ENCODE measurements at regions not wholly inside any gene's neighbourhood (a gene's known extent, or its start where the extent isn't known, plus 50 kb on each side); places are given as distances from the start of the nearest gene placed in this dataset.

DNA sequence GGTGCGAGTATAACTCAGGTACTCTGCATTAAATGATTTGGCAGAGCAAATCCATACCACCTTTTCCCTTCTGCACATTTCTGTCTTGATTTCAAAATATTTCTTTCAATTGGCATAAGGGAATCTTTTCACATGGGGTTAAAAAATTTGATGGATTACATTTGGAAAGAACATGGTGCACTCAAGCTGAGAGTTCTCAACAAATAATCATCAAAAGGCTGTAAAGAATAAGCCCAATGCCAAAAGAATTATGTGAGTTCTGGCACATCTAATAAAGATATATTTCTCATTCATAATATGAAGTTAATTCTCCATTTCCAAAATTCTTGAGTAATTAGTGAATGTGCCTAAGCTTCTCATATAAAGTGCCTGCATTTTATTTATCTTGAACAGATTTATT is 223.1 kb downstream of the GPR37 start:
- Mint-ChIP-seq H3K9me3 (ENCODE audit: unreplicated experiment) (no peaks in the 10 kb centered on the region), H3K27ac (ENCODE audit: unreplicated experiment) (no peak overlapping the region), H3K4me3 (ENCODE audit: unreplicated experiment) (no peak overlapping the region), H3K4me1 (ENCODE audit: low read depth, unreplicated experiment) (no peaks in the 10 kb centered on the region), H3K27me3 (ENCODE audit: insufficient read depth, unreplicated experiment) (peaks cover 2% of the 10 kb centered on the region), H3K36me3 (ENCODE audit: insufficient read depth, unreplicated experiment) (no peaks in the 10 kb centered on the region)
- TF ChIP-seq, protein P1, sequence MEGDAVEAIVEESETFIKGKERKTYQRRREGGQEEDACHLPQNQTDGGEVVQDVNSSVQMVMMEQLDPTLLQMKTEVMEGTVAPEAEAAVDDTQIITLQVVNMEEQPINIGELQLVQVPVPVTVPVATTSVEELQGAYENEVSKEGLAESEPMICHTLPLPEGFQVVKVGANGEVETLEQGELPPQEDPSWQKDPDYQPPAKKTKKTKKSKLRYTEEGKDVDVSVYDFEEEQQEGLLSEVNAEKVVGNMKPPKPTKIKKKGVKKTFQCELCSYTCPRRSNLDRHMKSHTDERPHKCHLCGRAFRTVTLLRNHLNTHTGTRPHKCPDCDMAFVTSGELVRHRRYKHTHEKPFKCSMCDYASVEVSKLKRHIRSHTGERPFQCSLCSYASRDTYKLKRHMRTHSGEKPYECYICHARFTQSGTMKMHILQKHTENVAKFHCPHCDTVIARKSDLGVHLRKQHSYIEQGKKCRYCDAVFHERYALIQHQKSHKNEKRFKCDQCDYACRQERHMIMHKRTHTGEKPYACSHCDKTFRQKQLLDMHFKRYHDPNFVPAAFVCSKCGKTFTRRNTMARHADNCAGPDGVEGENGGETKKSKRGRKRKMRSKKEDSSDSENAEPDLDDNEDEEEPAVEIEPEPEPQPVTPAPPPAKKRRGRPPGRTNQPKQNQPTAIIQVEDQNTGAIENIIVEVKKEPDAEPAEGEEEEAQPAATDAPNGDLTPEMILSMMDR (IDR thresholded peaks at IDR 0.05; ENCODE audit: insufficient read depth in 1 of 2, low read depth in 1 of 2, low read length in 1 of 2, severe bottlenecking in 1 of 2, unreplicated experiment in 1 of 2), result no peak
- intact Hi-C loops (cut with micrococcal nuclease; ENCODE audit: unreplicated experiment), result no loop called here
- BruUV-seq (replicated peaks), result no TSS peak
- DNase-seq, result no peak
- Histone ChIP-seq H3K4me1 (no peaks in the 10 kb centered on the region), H3K36me3 (ENCODE audit: control insufficient read depth, insufficient read depth, low read length) (no peaks in the 10 kb centered on the region), H3K4me3 (ENCODE audit: low read depth, low read length) (no peak overlapping the region), H3K9me3 (no peaks in the 10 kb centered on the region), H3K27me3 (replicated peaks; ENCODE audit: control insufficient read depth, insufficient read depth, low read length) (no peaks in the 10 kb centered on the region)
- ChIA-PET CTCF (no interaction called here), POLR2A (no interaction called here)

DNA sequence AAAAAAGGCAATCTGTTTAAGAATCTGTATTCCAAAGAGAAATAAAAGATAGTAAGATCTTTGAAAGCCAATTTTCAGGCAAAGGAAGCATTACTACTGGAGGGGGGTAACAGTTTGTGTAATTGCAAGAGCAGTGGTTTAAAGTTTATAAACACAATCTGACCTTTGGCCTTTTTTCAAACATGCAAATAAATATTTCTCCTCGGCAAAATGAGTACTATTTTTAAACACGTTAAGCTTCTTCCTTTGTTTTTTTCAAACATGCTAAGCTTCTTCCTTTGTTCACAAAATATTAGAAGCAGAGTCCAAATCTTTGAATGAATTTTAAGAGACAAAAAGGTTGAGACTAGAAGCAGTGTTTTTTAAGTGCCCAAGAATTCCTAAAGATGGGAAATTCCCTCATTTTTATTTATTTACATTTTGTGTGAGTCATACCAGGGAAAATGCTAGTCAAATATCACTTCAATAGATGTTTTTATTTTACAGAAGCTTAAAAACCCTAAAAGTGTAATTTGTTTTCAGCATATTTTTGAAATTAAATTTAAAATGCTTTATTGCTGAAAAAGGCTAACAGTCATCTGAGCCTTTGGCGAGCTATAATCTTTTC is 229.3 kb downstream of the GPR37 start:
- TF ChIP-seq, protein P1 (IDR thresholded peaks at IDR 0.05; ENCODE audit: insufficient read depth in 1 of 2, low read depth in 1 of 2, low read length in 1 of 2, severe bottlenecking in 1 of 2, unreplicated experiment in 1 of 2), result no peak
- Mint-ChIP-seq H3K4me3 (ENCODE audit: unreplicated experiment) (no peak overlapping the region), H3K9me3 (ENCODE audit: unreplicated experiment) (no peaks in the 10 kb centered on the region), H3K27ac (ENCODE audit: unreplicated experiment) (no peak overlapping the region), H3K27me3 (ENCODE audit: insufficient read depth, unreplicated experiment) (peaks cover 2% of the 10 kb centered on the region), H3K4me1 (ENCODE audit: low read depth, unreplicated experiment) (no peaks in the 10 kb centered on the region), H3K36me3 (ENCODE audit: insufficient read depth, unreplicated experiment) (no peaks in the 10 kb centered on the region)
- H3K9me3 ChIP-seq, result no peaks in the 10 kb centered on the region
- CTCF ChIA-PET, result no interaction called here
- no peak for DNase-seq
- no TSS peak for BruUV-seq (replicated peaks)
- no peak overlapping the region for H3K4me3 ChIP-seq (ENCODE audit: low read depth, low read length)
- intact Hi-C loops (cut with micrococcal nuclease; ENCODE audit: unreplicated experiment), result no loop called here
- POLR2A ChIA-PET, result no interaction called here
- H3K4me1 ChIP-seq, result 0 out of 2 replicates have a peak, but pooled peaks cover 6% of the 10 kb centered on the region
- no peaks in the 10 kb centered on the region for H3K36me3 ChIP-seq (ENCODE audit: control insufficient read depth, insufficient read depth, low read length)
- H3K27me3 ChIP-seq (replicated peaks; ENCODE audit: control insufficient read depth, insufficient read depth, low read length), result no peaks in the 10 kb centered on the region

DNA sequence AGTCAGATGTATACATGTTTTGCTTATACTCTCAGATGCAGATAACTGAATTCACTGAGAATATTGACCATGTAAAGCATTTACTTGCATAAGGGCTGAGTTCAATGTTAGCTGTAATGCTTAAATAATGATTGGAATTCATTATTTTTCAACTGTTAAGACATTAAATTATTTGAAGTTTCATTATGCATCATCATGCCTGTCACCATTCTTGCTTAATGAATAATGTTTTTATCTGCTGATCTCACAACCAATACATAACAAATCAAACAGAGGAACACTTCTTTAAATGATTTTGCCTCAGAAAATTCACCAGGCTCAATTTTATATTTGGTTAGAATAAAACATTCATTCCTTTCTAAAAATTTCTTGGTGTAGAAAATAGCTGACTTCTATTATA is 233.4 kb downstream of the GPR37 start:
- no TSS peak for BruUV-seq (replicated peaks)
- no peak overlapping the region for H3K27ac Mint-ChIP-seq (ENCODE audit: unreplicated experiment)
- CTCF ChIA-PET, result no interaction called here
- Histone ChIP-seq H3K27me3 (replicated peaks; ENCODE audit: control insufficient read depth, insufficient read depth, low read length) (no peaks in the 10 kb centered on the region), H3K36me3 (ENCODE audit: control insufficient read depth, insufficient read depth, low read length) (no peaks in the 10 kb centered on the region), H3K9me3 (no peaks in the 10 kb centered on the region; the same call in 1 of the 2 replicates), H3K4me3 (ENCODE audit: low read depth, low read length) (no peak overlapping the region), H3K4me1 (0 out of 2 replicates have a peak, but pooled peaks cover 6% of the 10 kb centered on the region)
- no peak overlapping the region for H3K4me3 Mint-ChIP-seq (ENCODE audit: unreplicated experiment)
- DNase-seq, result no peak
- POLR2A ChIA-PET, result no interaction called here
- TF ChIP-seq, protein P1 (IDR thresholded peaks at IDR 0.05; ENCODE audit: insufficient read depth in 1 of 2, low read depth in 1 of 2, low read length in 1 of 2, severe bottlenecking in 1 of 2, unreplicated experiment in 1 of 2), result no peak
- H3K4me1 Mint-ChIP-seq (ENCODE audit: low read depth, unreplicated experiment), result no peaks in the 10 kb centered on the region
- no peaks in the 10 kb centered on the region for H3K36me3 Mint-ChIP-seq (ENCODE audit: insufficient read depth, unreplicated experiment)
- intact Hi-C loops (cut with micrococcal nuclease; ENCODE audit: unreplicated experiment), result no loop called here
- H3K27me3 Mint-ChIP-seq (ENCODE audit: insufficient read depth, unreplicated experiment), result no peaks in the 10 kb centered on the region
- peaks cover 11% of the 10 kb centered on the region for H3K9me3 Mint-ChIP-seq (ENCODE audit: unreplicated experiment)

Measured in Caco-2 (cell line).